Activated CD4-positive, alpha-beta T cell treated with anti-CD3 and anti-CD28 coated beads, Interleukin-2, amount 50 U/mL, for 16 hours (primary cell): ENCODE measurements at regions not wholly inside any gene's neighbourhood (a gene's known extent, or its start where the extent isn't known, plus 50 kb on each side); places are given as distances from the start of the nearest gene placed in this dataset.

ENCODE experiments used
- DNase-seq: peaks from one replicate; pipeline ENCODE4 v3.0.0-alpha.2; 2020

DNA sequence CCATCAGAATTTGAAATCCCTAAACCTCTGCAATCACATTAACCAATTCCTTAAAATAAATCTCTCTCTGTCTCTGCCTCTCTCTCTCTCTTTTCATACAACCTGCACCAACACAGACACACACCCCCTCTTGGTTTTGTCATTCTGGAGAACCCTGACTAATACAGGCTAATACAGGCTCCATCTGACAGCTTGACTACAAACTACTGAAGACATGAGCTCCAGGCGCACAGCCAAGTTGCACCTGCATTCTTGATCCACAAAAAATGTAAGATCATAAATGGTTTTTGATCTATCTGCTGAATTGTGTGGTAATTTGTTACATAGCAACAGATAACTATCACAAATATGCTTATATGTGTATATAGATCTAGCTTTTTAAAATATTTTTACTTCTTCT, 2414.2 kb downstream of the PCDH7 start:
- no peak for DNase-seq

DNA sequence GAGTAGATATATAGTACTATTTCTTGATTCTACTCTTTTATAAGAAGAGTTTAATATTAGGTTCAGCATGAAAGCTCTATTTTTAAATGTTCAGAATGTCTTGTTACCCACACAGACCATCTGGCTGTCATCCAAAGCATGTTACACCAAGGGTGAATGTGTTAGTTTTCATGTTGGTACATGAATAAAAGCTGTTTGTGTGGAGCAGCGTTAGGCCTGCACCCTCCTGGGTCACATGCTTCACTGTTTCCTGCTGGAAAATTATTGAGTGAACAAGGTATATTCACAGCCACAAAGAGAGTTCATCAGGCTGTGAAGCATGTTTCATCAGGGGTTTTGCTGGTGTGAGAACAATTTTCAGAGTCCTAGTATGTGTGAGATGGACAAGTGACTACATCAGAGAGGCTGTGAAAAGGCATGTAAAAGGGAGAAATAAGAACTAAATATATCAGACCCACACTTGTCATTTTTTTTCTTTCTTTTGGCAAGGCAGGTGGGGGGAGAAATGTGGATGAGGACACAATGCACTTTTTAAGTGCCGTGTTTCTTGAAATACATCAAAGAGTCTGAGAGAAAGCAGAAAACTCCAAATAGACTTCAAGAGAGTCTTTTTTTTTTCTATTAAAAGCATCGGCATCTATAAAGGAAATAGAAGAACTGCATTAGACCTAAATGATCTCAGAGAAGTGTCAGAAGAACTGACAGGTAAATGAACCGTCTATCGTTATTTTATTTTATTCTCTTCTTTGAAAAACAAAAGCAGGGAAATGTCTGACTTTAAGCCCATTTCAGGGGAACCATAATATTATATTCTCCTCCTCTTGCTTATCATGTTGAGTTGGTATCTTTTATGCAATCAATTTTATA, 2429.7 kb downstream of the PCDH7 start:
- DNase-seq: no peak

- DNase-seq: no peak
Measured at GRCh38 chr4:33150525-33150910, 2430.3 kb downstream of the PCDH7 start.

DNA sequence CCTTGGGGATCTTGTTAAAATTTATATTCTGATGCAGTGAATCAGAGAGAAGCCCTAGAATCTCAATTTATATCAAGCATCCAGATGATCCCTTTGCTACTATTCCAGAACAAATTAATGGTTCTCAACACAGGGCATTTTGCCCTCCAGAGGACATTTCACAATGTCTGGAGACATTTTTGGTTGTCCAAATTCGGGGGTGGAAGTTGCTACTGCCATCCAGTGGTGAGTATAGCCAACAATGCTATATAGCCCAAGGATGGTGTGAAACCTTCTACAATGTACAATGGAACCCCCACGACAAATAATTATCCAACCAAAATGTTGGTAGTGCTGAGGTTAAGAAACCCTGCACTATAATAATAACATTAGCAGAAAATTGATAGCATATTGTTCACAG, 2440.0 kb downstream of the PCDH7 start:
- DNase-seq: no peak

- no peak for DNase-seq
Measured at GRCh38 chr4:33161202-33161601, 2441.0 kb downstream of the PCDH7 start.

- DNase-seq: no peak
Measured at GRCh38 chr4:33162122-33162521, 2442.0 kb downstream of the PCDH7 start.

DNA sequence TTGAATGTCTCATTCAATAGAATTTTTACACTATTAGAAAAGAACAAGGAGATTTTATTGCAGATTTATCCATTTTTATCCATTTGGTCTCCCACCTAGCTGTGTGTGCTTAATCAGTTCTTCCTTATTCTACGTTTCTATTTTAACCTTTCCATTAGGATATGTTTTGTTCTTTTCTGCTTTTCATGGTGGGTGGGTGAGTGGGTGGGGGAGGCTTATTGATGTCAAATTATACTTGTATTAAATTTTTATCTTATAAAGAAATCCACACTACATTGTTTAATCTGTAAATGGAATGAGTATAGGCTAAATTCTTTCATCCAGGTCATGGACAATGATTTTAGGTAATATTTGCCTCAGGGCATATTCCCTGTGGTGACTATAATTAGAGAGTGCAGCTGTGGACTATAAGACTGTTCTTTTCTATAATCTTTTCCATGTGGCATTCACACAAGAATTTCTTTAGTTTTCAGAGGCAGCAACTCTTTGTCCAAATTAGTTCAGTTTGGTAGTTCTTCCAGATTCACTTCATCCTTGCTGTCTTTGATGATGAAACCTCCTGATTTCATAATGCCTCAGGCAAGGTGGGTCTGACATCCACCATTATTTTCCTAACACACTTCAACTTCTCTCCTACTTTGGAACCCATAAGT, 2451.8 kb downstream of the PCDH7 start:
- no peak for DNase-seq

- DNase-seq: no peak
Measured at GRCh38 chr4:33176566-33176965, 2456.4 kb downstream of the PCDH7 start.

DNA sequence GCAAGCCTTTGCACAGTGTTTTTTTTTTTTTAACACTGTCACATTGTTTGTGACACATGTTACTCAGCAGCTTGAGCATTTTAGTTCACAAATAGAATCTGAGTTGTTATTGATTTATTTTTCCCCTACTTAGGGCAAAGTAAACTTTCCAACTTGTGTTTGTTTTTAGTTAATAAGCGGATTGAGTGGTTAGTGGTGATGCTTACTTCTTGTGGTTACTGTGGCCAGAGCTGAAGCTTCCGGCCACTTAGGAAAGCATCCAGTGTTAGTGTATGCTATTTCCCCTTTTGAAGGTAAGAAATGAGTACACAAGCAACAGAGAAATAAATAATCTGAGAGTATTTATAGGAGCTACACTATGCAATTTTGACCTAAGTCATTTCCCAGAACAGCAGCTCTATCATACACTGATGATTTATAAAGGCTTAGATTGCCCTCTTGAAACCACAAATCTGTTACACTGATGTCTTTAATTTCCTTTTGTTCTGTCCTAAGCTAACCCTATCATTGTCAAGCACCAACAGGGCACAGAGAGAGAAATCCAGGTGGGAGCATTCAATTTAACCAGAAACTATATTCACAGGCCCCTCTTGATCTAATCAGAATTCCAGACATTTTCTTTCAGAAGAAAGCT, 2464.6 kb downstream of the PCDH7 start:
- no peak for DNase-seq

DNA sequence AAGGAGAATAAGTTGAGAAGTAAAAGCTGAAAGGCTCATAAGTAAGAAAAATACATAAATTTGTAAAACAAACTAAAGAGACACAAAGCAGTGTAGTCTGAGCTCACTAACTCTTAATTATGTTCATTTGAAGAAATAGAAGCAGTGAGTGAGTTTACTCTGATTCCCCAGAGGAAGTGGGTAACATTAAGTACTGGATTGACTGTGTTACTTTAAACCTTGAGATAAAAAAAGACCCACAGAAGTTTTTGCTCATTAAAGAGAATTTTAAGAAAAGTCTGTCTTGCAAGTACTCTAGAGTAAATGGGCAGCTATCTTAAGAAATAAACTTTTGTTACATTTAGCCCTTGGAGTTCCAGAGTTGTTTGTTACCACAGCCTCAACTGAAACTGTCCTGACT, 2466.9 kb downstream of the PCDH7 start:
- DNase-seq: no peak

- no peak for DNase-seq
Measured at GRCh38 chr4:33188733-33189132, 2468.6 kb downstream of the PCDH7 start.

- no peak for DNase-seq
Measured at GRCh38 chr4:33189169-33189568, 2469.0 kb downstream of the PCDH7 start.

GRCh38 chr4:33193109-33193508, 2472.9 kb downstream of the PCDH7 start:
- DNase-seq: no peak

- DNase-seq: no peak
Measured at GRCh38 chr4:33200377-33200776, 2480.2 kb downstream of the PCDH7 start.

DNA sequence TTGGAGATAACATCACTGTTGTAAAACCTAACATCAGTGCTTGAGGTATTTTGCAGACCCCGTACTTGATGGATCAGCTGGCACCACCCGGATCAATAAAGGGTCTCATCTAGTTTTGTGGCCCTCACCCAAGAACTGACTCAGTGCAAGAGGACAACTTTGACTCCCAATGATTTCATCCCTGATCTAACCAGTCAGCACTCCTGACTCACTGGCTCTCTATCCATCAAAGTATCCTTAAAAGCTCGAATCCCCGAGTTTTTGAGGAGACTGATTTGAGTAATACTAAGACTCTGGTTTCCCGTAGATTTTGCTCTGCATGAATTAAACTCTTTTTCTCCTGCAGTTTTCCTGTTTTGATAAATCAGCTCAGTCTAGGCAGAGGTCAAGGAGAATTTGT, 2498.1 kb downstream of the PCDH7 start:
- DNase-seq: no peak

DNA sequence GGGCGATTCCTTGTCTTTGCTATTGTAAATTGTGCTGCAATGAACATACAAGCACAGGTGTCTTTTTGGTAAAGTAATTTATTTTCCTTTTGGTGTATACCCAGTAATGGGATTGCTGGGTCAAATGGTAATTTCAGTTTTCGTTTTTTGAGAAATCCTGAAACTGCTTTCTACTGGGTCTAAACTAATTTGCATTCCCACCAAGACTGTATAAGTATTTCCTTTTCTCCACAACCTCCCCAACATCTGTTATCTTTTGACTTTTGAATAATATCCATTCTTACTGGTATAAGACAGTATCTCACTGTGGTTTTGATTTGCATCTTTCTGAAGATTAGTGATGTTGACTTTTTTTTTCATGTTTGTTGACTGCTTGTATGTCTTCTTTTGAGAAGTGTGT, 2506.0 kb downstream of the PCDH7 start:
- no peak for DNase-seq

DNA sequence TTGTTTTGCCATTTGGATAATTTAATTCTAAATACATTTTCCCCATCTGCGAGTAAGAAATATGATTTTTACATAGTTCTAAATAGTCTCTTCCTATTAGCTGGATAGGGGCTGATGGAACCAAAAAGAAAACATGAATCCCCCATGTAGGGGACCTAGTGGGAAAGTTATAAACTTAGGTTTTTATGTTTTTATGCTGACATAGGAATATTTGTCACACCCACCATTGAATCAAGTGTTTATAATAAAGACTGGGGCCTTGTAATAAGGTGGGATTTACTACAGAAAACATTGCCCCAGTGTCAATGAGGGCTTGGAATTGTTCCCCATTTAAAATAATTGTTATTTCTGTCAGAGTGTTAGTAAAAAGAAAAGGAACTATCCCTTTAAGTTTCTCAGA, 2506.6 kb downstream of the PCDH7 start:
- no peak for DNase-seq

DNA sequence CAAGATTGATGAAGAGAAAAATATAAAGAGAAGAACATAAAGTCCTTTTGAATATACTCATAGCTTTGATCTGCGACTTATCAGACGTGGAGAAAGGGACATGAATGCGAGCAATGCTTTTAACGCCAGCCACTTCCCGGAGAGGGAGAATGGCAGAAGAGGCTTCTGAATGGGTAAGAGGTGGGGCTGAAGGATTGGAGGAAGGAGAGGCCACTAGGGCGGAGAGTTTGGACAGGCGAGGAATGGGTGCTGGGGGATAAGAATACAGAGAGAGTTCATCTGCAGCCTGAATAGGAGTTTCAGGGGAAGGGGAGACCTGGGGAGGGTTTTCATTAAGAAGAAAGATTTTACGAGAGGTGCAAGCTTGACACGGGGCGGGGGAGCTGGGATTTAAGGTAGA, 2534.9 kb downstream of the PCDH7 start:
- DNase-seq: no peak

DNA sequence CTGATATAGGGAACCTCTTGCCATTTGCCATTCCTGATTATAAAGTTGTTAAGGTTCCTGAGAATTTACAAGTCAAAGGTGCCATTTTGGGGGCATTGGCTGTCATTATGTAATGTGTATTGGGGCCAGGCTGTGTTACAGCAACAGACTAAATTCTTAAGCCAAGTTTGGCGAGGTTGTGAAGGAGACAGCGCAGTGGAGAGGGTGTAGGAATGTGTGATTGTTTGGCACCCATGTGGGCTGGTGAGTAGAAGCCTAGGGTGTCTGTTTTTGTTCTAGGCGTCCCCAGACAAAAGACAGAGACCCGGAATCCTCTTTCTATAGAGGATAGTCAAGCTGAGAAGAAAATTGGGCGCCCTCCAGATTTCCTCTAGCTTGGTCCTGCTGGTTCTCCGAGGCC, 2535.3 kb downstream of the PCDH7 start:
- no peak for DNase-seq

GRCh38 chr4:33262824-33263223, 2542.7 kb downstream of the PCDH7 start:
- DNase-seq: no peak

- no peak for DNase-seq
Measured at GRCh38 chr4:33268776-33269175, 2548.6 kb downstream of the PCDH7 start.

GRCh38 chr4:33270403-33270802, 2550.2 kb downstream of the PCDH7 start:
- no peak for DNase-seq

DNA sequence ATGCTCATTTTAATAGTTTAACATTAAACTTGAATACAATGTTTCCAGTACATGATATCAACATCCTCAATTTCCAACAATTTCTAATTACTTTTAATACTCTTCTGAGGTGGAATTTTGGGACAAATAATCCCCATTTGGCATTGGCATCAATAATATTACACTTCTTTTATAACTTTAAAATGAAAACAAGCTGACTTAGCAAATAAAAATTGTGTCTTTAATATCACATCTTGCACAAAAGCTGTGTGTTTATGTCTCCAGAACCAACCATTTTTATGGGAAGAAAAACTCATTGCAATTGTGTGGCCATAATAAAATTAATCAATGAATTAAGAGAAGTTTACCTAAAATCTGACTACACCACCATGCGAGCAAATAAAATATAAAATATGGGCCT, 2552.6 kb downstream of the PCDH7 start:
- no peak for DNase-seq

- DNase-seq: no peak
Measured at GRCh38 chr4:33283818-33284217, 2563.6 kb downstream of the PCDH7 start.
